Upper lobe of left lung (tissue), 4 donors: ENCODE measurements at regions not wholly inside any gene's neighbourhood (a gene's known extent, or its start where the extent isn't known, plus 50 kb on each side); places are given as distances from the start of the nearest gene placed in this dataset.

Experiments
- POLR2A ChIP-seq, 4 donors: fragments of 450-650 bp; IDR thresholded peaks; one replicate each; pipeline ENCODE4 v1.5.1; 2016 to 2017; ENCODE audit warnings: antibody characterized with exemption in 4 of 4, mild to moderate bottlenecking in 2 of 4
- TF ChIP-seq, protein P1 (sequence below), 6 experiments: fragments of 450-650 bp in 4 of 6; fragments of 200-600 bp in 2 of 6; sonication (generic) in 2 of 6; IDR thresholded peaks; one replicate each; pipeline ENCODE4 v1.5.1; 2016 to 2019; ENCODE audit warnings: antibody characterized with exemption in 6 of 6

- TF ChIP-seq, protein P1, sequence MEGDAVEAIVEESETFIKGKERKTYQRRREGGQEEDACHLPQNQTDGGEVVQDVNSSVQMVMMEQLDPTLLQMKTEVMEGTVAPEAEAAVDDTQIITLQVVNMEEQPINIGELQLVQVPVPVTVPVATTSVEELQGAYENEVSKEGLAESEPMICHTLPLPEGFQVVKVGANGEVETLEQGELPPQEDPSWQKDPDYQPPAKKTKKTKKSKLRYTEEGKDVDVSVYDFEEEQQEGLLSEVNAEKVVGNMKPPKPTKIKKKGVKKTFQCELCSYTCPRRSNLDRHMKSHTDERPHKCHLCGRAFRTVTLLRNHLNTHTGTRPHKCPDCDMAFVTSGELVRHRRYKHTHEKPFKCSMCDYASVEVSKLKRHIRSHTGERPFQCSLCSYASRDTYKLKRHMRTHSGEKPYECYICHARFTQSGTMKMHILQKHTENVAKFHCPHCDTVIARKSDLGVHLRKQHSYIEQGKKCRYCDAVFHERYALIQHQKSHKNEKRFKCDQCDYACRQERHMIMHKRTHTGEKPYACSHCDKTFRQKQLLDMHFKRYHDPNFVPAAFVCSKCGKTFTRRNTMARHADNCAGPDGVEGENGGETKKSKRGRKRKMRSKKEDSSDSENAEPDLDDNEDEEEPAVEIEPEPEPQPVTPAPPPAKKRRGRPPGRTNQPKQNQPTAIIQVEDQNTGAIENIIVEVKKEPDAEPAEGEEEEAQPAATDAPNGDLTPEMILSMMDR (IDR thresholded peaks at IDR 0.05) = no peak
- no peak for TF ChIP-seq POLR2A (IDR thresholded peaks at IDR 0.05)
Observed at GRCh38 chr5:8362495-8362894, 493.5 kb downstream of the MTRR start.
